ENCODE measurements at regions not wholly inside any gene's neighbourhood (a gene's known extent, or its start where the extent isn't known, plus 50 kb on each side); places are given as distances from the start of the nearest gene placed in this dataset.
A peak's percentile ranks its signal among the peaks of the same experiment; 100 is the strongest.
"Not testable (repeated sequence)": the region's sequence is repeated elsewhere in the genome, so short reads cannot be mapped to it uniquely, and the experiment has no call there.

DNA sequence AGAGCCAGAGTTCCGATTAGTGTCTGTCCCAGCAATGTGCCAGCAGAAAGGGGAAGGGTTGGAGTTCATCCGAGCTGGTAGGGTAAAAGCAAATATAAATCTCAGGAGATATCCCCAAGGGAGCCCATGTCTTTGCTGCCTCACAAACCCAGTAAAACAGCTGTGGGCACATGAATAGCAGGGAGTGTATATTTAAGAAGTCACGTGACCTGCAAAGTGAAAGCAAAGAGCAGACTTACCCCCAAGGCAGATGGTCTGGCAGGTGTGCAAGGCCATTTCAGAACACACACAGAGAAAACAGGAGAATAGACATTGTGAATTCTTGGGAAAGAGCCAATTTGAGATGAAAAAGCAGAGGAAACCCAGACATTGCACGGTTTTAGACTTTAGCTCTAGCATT, 653.4 kb downstream of the TGIF2LX start:
- not testable (repeated sequence) for H3K36me3 Mint-ChIP-seq, DNase-seq, H3K9me3 Mint-ChIP-seq, H3K27ac Mint-ChIP-seq, H3K27me3 Mint-ChIP-seq, H3K4me3 Mint-ChIP-seq, H3K4me1 Mint-ChIP-seq
- peak in 1 of 2 donors; percentile 65 for ATAC-seq (replicated peaks)

DNA sequence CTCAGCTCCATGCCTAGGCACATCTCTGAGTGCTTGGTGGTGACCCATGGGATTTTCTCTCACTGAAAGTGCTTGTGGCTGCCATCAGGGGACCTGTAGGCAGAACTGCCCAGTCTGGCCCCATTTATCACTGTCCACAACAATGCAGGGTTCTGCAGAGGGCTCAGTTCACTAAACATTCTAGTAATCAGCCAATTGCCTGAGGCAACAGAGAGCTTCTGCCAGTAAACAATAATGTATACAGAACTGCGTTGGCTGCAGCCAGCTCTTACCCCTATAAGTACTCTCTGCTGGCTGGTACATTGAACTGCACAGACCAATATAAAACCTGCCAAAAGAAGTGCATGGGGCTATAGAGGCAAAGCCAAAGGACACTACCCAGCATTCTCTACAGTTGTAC, 680.2 kb downstream of the TGIF2LX start:
- not testable (repeated sequence) for DNase-seq; H3K4me1 Mint-ChIP-seq; H3K36me3 Mint-ChIP-seq; H3K9me3 Mint-ChIP-seq; H3K27ac Mint-ChIP-seq; H3K27me3 Mint-ChIP-seq; ATAC-seq (replicated peaks); H3K4me3 Mint-ChIP-seq

DNA sequence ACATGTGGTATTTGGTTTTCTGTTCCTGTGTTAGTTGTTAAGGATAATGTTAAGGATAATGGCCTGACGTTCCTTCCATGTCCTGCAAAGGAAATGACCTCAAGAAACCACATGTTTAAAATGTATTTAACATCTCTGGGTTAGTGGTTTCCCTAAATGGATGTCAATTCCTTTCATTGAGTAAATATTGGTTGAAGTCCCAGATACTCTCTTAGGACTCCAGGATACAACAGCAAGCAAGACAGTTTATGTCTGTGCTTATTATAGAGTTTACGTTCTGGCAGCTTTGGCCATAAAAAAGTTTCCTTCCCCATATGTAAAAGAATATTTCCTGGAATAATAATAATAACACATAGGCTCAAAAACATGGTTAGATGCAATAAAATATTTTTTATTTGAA, 684.0 kb downstream of the TGIF2LX start:
- H3K4me1 Mint-ChIP-seq; H3K27me3 Mint-ChIP-seq; H3K9me3 Mint-ChIP-seq; H3K4me3 Mint-ChIP-seq; H3K27ac Mint-ChIP-seq; H3K36me3 Mint-ChIP-seq; ATAC-seq (replicated peaks); DNase-seq: not testable (repeated sequence)

DNA sequence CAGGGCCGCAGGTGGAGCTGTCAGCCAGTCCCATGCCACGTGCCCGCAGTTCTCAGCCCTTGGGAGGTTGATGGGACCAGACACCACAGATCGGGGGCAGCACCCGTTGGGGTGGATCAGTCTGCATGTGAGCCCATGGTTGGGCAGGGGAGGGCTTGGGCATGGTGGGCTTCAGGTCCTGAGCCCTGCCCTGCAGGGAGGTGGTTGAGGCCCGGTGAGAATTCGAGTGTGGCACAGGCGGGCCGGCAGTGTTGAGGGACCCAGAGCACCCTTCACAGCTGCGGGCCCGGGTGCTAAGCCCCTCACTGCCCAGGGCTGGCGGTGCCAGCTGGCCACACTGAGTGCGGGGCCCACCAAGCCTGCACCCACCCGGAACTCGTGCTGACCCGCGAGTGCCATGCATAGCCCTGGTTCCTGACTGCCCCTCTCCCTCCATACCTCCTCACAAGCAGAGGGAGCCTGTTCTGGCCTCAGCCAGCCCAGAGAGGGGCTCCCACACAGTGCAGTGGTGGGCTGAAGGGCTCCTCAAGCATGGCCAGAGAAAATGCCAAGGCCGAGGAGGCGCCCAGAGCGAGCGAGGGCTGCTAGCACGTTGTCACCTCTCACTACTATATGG, 696.1 kb downstream of the TGIF2LX start:
- no peak overlapping the region for H3K4me3 Mint-ChIP-seq
- H3K9me3 Mint-ChIP-seq, result peaks cover 0 to 3% of the 10 kb centered on the region in 2 donors
- DNase-seq (no peak), ATAC-seq (replicated peaks) (no peak)
- H3K36me3 Mint-ChIP-seq, result no peaks in the 10 kb centered on the region
- no peak overlapping the region for H3K27ac Mint-ChIP-seq
- no peaks in the 10 kb centered on the region for H3K27me3 Mint-ChIP-seq
- no peaks in the 10 kb centered on the region for H3K4me1 Mint-ChIP-seq

DNA sequence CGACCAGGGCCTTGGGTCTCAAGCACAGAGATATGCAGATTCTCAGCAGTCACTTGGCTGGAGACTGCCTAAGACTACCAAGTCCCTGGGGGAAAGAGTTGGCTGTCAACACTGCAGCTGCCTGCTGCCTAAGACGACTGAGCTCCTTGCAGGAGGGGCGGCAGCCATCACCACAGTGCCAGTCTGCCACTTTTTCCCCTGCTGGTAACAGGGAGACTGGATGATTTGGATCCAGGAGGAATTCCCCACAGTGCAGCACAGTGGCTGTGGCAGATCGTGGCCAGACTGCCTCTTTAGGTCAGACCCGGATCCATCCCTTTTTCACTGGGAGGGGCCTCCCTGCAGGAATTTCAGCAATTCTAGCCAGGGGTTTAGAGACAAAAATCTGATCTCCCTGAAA, 743.5 kb downstream of the TGIF2LX start:
- H3K27me3 Mint-ChIP-seq; ATAC-seq (replicated peaks); H3K9me3 Mint-ChIP-seq; H3K27ac Mint-ChIP-seq; DNase-seq; H3K4me1 Mint-ChIP-seq; H3K4me3 Mint-ChIP-seq; H3K36me3 Mint-ChIP-seq: not testable (repeated sequence)

DNA sequence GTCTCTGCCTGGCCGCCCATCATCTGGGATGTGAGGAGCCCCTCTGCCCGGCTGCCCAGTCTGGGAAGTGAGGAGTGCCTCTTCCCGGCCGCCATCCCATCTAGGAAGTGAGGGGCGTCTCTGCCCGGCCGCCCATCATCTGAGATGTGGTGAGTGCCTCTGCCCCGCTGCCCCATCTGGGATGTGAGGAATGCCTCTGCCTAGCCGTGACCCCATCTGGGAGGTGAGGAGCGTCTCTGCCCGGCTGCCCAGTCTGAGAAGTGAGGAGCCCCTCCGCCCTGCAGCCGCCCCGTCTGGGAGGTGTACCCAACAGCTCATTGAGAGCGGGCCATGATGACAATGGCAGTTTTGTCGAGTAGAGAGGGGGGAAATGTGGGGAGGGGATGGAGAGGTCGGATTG, 721.1 kb upstream of the PABPC5 start:
- not testable (repeated sequence) for H3K27me3 Mint-ChIP-seq; H3K27ac Mint-ChIP-seq; DNase-seq; H3K9me3 Mint-ChIP-seq; H3K36me3 Mint-ChIP-seq; ATAC-seq (replicated peaks); H3K4me3 Mint-ChIP-seq; H3K4me1 Mint-ChIP-seq

DNA sequence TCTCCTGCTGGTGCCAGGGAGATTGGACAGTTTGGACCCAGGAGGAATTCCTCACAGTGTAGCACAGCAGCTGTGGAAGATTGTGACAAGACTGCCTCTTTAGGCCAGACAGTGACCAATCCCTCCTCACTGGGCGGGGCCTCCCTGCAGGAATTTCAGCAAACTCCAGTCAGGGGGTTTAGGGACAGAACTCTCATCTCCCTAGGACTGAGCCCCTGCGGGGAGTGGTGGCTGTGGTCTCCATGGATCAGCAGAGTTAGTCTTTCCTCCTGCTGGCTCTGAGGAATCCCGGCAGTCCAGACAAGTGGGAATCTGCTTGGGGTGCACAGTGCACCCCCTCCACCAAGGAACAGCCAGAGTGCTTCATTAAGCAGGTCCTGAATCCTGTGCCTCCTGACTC, 697.1 kb upstream of the PABPC5 start:
- not testable (repeated sequence) for H3K36me3 Mint-ChIP-seq, H3K27ac Mint-ChIP-seq, H3K4me3 Mint-ChIP-seq

DNA sequence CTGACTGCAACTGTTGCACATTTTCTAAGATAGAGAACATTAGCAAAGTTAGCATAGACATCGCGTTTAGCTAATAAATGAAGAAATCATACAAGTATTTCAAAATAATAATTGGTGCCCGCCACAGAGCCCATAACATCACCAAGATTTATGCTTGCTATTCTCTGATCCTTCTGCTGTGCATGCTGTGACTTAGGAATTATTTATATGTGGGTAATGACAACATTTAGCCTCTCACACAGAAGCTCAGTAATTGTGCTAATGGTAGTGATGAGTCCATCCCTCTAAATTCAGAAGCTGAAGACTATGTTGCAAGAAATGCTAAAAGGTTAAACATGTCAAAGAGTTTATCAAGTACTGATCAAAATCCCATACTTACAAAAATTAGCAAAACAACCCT, 677.0 kb upstream of the PABPC5 start:
- not testable (repeated sequence) for H3K9me3 Mint-ChIP-seq; H3K4me3 Mint-ChIP-seq; H3K36me3 Mint-ChIP-seq; DNase-seq; H3K4me1 Mint-ChIP-seq; H3K27ac Mint-ChIP-seq; ATAC-seq (replicated peaks); H3K27me3 Mint-ChIP-seq

More for the DNA sequence above, 697.1 kb upstream of the PABPC5 start:
- H3K4me1 Mint-ChIP-seq; H3K9me3 Mint-ChIP-seq; H3K27me3 Mint-ChIP-seq; DNase-seq; ATAC-seq (replicated peaks): not testable (repeated sequence)

DNA sequence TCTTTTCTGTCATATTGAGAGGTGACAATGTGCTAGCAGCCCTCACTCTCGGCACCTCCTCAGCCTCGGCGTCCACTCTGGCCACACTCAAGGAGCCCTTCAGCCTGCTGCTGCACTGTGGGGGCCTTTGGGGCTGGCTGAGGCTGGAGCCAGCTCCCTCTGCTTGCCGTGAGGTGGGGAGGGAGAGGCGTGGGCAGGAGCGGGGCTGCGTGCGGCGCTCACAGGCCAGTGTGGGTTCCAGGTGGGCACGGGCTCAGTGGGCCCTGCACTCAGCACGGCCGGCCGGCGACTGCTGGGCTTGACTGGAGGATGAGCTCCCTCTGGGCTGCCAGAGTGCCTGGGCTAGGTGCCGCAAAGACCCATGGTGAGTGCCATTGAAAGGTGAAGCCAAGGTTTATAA, 669.2 kb upstream of the PABPC5 start:
- not testable (repeated sequence) for H3K9me3 Mint-ChIP-seq, H3K36me3 Mint-ChIP-seq

DNA sequence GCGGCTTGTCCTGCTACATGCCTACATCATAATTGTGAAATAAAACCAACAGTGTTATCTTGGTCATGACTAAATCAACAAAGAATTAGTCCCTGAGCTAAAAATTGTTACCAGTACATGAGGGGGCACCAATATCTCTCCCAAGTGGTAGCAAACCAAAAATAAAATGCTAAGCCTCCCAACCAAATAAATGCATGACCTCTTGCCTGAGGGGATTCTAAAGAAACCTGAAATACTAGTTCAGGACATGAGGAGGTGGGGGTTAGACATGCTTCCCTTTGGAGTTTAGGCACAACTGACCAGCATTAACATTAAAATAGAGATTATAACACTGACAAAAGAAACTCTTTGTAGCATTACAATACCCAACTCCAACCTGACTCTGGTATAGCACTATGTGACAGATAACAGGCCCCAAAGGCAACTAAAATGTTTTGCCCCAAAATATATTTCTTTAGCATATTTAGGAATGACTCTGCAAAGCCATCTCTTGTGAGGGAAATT, 654.3 kb upstream of the PABPC5 start:
- DNase-seq; H3K36me3 Mint-ChIP-seq; H3K27ac Mint-ChIP-seq; H3K4me3 Mint-ChIP-seq; H3K9me3 Mint-ChIP-seq; H3K27me3 Mint-ChIP-seq; H3K4me1 Mint-ChIP-seq; ATAC-seq (replicated peaks): not testable (repeated sequence)

More for the DNA sequence above, 669.2 kb upstream of the PABPC5 start:
- not testable (repeated sequence) for H3K4me3 Mint-ChIP-seq; H3K27me3 Mint-ChIP-seq; H3K4me1 Mint-ChIP-seq; ATAC-seq (replicated peaks); DNase-seq; H3K27ac Mint-ChIP-seq

All from stimulated activated naive B cell treated with anti-CD40 and anti-IgM and Interleukin-4, amounts not matched to agents 10 μg/mL and 1 μg/mL and 100 μg/mL, for 72 hours (primary cell).